GM19372 (cell line): ENCODE measurements at regions not wholly inside any gene's neighbourhood (a gene's known extent, or its start where the extent isn't known, plus 50 kb on each side); places are given as distances from the start of the nearest gene placed in this dataset.
"Not testable (repeated sequence)": the region's sequence is repeated elsewhere in the genome, so short reads cannot be mapped to it uniquely, and the experiment has no call there.

ENCODE experiments used
- ATAC-seq: cut with Tn5 transposase; IDR thresholded peaks from one replicate; pipeline ENCODE4 v1.9.1; 2021; ENCODE audit warnings: mild to moderate bottlenecking, low read depth, moderate library complexity; ENCODE audit not compliant: unreplicated experiment

DNA sequence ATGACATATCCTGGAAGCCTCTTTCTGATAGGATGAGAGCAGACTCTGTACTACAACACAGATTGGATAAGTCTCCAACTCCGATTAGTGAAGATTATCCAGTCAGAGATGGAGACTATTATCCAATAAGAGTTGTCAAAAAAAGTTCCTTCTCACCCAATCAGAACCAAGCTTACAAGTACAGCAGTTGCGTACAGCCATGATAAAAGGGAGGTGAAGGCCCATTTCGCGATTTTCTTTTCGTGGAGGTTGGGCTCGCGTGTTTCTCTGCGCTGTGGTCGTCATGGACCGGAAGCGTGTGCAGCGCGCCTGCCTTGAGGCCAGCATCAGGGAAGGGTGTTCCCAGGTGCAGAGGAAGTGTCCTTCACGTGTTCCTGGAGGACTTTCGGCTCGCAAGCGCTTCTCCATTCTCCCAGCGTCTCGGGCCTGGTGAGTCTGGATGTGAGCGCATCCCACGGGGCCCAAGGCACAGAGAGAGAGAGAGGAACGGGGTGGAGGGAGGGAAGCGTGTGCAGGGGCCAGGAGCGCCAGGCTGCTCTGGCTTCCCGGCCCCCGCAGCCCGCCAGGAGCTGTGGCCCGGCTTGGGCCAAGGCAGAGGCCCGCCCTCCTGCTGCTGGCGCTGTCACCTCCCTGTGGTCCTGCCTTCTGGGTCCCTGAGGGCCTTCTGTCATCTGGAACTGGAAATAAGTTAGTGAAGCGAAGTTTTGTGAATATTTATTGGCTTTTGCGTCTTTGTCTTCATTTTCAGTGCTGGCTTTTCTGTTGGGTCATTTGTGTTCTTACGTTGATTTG lies 53.9 kb downstream of the CDRT15L2 start:
- ATAC-seq: not testable (repeated sequence)

- not testable (repeated sequence) for ATAC-seq
Observed at GRCh38 chr17:20640147-20640546, 60.6 kb downstream of the CDRT15L2 start.

- not testable (repeated sequence) for ATAC-seq
Observed at GRCh38 chr17:20646661-20647272, 67.2 kb downstream of the CDRT15L2 start.

DNA sequence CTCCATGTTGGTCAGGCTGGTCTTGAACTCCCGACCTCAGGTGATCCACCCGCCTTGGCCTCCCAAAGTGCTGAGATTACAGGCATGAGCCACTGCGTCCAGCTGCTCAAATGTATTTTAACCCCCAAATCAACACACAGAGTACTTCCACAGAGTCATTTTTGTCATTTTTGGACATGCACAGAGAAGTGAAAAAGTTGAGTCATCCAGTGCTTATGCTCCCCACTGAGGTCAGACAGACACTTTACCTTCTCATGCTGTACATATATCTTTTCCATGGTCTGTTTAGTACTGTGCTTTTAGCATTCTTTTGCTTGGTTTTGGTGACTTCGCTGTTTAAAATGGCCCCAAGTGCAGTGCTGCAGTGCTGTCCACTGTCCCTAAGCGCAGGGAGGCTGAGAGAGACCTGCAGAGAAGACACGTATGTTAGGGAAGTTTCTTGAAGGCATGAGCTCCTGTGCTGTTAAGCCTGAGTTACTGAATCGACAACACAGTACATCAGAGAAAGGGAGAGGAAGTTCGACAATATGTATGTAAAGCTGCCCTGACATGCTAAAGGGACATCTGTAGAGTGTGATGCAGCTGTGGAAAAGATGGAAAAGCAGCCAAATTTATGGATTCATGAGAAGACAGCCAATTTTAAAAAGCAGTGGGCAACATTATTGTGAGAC lies 69.7 kb downstream of the CDRT15L2 start:
- peak; percentile 81 for ATAC-seq

DNA sequence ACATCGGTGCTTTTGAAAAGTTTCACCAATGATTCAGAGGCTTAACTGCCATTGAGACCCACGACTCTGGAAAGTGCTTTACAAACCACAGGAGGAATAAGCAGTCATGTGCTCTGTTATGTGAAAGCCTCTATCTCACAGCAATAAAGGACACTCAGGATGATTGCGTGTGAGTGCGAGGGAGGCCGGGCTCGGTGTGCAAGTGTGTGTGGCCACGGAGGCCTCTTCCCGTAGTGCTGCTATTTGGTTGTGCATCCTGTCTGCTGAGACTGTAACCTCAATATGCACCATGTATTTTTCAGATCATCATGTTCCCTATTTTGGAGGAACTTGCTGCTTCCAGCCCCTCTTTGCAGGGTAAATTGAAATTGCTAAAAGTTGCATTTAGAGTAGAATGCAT lies 71.5 kb downstream of the CDRT15L2 start:
- ATAC-seq: not testable (repeated sequence)

DNA sequence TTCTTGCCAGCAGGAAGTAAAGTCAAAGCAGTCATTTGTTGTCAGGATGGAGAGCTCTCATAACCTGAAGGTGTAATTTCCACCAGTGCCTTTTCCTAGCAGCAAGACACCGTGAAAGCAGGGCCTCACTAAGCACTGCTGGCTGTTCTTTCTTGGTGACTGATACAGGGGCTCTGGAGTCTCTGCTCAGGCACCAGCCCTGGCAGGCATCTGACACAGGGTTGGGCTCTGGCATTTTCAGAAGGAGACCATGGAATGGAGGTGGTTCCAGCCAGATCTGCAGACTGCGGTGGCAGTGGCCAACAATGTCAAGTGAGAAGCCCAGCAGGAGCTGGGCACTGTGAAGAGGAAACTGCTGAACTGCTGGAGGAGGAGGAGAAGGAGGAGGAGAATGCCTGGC lies 72.2 kb downstream of the CDRT15L2 start:
- ATAC-seq: not testable (repeated sequence)

GRCh38 chr17:20653391-20653790 lies 73.9 kb downstream of the CDRT15L2 start:
- not testable (repeated sequence) for ATAC-seq

DNA sequence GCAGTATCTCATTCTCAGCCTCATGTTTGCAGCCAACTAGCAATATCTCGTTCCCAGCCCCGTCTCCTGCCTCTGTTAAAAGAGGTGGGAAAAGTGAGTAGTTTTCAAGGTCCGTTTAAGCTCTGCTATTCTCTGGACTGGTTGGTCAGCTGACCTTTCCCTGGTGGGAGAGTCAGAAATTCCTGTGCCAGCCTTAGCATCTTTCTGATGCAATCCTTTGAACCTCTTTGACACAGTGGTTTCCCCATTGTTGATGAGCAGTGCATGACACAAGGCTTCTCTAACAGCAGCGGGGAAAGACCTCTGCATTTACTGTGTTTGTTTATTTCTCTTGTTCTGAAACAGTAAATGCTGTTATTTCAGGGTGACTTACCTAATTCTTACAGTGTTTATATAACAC lies 74.6 kb downstream of the CDRT15L2 start:
- not testable (repeated sequence) for ATAC-seq

DNA sequence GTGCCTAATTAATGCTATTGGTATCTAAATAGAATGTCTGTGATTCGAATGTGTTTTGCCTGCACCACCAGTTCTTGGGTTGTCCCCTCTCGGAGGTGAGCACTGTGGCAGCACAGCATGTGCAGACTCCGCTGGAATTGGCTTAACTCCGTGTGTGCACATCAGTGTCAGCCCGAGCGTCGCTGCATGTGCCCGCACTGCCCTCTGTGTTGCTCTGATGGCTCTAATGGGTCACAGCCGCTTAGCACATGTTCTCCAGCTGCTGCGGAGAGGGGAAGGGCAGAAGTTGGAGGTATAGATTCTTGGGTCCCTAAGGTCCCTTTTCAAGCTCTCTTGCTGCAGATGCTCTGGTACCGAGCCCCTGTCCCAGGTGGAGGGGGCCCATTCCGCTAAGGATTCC lies 75.1 kb downstream of the CDRT15L2 start:
- ATAC-seq: not testable (repeated sequence)

- ATAC-seq: not testable (repeated sequence)
Observed at GRCh38 chr17:20665103-20665955, 85.8 kb downstream of the CDRT15L2 start.

DNA sequence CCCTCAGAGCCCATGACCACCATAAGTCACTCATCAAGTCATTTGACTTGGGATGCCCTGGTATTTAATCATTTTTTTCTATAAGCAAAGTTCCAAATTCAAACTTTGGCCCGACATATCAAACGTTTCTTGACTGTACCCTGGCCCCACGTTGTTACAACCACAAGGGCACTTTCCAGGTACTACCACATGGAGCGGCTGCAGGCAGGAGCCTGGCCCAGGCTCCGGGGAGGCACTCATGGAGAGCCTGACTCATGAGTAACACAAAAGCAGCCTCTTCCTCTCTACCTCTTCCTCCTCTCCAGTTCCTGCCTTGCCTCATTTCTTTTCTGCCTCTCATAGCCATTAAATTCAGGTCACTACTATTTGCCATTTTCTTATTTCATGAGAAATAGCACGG lies 87.2 kb downstream of the CDRT15L2 start:
- not testable (repeated sequence) for ATAC-seq

DNA sequence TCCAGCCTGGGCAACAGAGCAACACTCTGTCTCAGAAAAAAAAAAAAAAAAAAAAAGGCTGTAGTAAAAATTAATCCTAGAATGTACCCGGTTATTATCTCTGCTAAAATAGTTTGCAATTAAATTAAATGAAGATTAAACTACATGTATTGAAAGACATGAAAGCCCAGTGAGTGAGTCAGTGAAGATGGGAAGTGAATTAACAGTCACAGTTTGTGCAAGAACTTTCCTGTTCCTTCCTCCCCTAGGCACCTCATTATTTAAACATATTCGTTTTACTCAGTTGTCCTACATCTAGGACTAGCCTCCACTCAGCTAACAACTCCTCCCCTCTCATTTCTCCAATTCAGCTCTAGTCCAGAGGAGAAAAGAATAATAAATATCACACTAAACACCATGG lies 88.2 kb downstream of the CDRT15L2 start:
- ATAC-seq: not testable (repeated sequence)

- not testable (repeated sequence) for ATAC-seq
Observed at GRCh38 chr17:20668316-20668715, 88.8 kb downstream of the CDRT15L2 start.

DNA sequence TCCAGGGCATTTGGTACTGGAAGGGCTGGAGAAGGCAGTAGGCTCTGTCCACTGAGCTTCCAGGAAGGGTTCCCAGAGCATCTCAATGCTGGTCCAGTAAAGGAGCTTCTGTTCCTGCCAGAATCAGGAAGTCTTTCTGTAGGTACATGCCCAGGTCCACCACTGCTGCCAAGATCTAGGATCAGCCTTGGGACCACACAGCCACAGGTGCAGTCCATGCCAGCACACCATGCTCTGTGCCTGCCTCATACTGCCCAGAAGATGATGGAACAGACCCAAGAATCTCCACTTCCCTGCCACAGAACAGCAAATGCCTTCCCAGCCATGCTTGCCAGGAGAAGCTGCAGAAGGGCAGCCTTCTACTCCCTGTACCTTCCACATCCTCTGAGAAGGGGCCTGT lies 89.3 kb downstream of the CDRT15L2 start:
- ATAC-seq: not testable (repeated sequence)

- ATAC-seq: not testable (repeated sequence)
Observed at GRCh38 chr17:20670506-20670905, 91.0 kb downstream of the CDRT15L2 start.

- not testable (repeated sequence) for ATAC-seq
Observed at GRCh38 chr17:20674374-20674773, 94.8 kb downstream of the CDRT15L2 start.

- ATAC-seq: not testable (repeated sequence)
Observed at GRCh38 chr17:20675707-20676106, 96.2 kb downstream of the CDRT15L2 start.

DNA sequence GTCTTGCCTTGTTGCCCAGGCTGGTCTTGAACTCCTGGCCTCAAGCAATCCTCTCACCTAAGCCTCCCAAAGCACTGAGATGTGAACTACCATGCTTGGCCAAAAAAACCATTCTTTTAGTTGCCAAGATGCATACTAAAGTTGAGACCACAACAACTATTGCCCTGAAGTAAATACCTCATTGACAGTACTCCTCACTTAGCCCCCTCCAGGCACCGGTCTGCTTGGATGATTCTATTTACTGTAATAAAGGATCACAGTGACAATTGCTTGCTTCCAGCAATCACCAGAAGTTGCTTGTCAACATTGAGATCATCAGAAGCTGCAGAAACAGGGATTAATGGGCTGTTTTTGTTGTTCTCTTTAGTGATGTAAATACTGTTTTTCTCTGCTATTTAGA lies 97.1 kb downstream of the CDRT15L2 start:
- ATAC-seq: not testable (repeated sequence)

DNA sequence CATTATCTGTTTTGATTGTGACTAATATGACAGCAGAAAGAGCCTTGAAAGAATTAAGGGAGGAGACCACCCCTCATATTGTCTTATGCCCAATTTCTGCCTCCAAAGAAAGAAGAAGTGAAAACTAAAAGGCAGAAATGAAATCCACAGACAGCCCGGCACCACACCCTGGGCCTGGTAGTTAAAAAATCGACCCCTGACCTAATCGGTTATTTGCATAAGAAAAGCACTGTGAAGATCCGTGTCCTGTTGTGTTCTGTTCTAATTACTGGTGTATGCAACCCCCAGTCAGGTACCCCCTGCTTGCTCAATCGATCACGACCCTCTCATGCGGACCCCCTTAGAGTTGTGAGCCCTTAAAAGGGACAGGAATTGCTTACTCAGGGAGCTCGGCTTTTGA lies 97.9 kb downstream of the CDRT15L2 start:
- ATAC-seq: not testable (repeated sequence)

DNA sequence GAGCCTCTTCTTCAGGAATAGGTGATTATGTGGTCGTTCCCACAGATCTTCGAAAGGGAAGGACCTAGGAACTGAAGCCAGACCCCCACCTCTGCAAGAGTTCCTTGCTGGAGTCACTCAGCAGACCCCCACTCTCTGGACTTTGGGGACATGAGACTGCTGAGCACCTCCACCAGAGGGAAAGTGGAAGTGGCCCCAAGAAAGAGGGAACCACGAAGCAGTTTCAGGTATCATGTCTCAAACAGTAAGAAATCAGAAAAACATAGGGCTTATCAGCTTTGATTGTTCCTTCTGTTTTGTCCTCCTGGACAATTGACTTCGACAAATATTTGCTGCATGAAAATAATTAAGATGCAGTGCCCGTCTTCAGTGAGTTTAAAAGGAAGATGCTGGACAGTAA lies 98.9 kb downstream of the CDRT15L2 start:
- ATAC-seq: not testable (repeated sequence)
